Glutamatergic neuron (in vitro differentiated cells): ENCODE measurements at regions not wholly inside any gene's neighbourhood (a gene's known extent, or its start where the extent isn't known, plus 50 kb on each side); places are given as distances from the start of the nearest gene placed in this dataset.

ENCODE experiments used
- DNase-seq: peaks from one replicate; pipeline ENCODE4 v3.0.0; 2022
- H3K27ac Mint-ChIP-seq: one replicate; pipeline ENCODE4 v1.8.0; 2020; ENCODE audit warnings: mild to moderate bottlenecking, mixed read lengths, inconsistent platforms; ENCODE audit not compliant: unreplicated experiment
- H3K27me3 Mint-ChIP-seq: one replicate; pipeline ENCODE4 v1.8.0; 2020; ENCODE audit warnings: mild to moderate bottlenecking, moderate library complexity, mixed read lengths, inconsistent platforms; ENCODE audit not compliant: unreplicated experiment
- H3K36me3 Mint-ChIP-seq: one replicate; pipeline ENCODE4 v1.8.0; 2020; ENCODE audit warnings: mild to moderate bottlenecking, mixed read lengths, inconsistent platforms; ENCODE audit not compliant: unreplicated experiment
- H3K4me1 Mint-ChIP-seq: one replicate; pipeline ENCODE4 v1.8.0; 2020; ENCODE audit warnings: mild to moderate bottlenecking, low read depth, mixed read lengths, inconsistent platforms; ENCODE audit not compliant: unreplicated experiment
- H3K4me3 Mint-ChIP-seq: one replicate; pipeline ENCODE4 v1.8.0; 2020; ENCODE audit warnings: mild to moderate bottlenecking, mixed read lengths, inconsistent platforms; ENCODE audit not compliant: unreplicated experiment
- H3K9me3 Mint-ChIP-seq: one replicate; pipeline ENCODE4 v1.8.0; 2020; ENCODE audit warnings: mild to moderate bottlenecking, moderate library complexity, mixed read lengths, inconsistent platforms; ENCODE audit not compliant: unreplicated experiment
- TF ChIP-seq, protein P1 (sequence below): fragments of 200-600 bp; sonication (generic); IDR thresholded peaks from one replicate; pipeline ENCODE4 v1.5.0; 2021; ENCODE audit not compliant: partially characterized antibody, unreplicated experiment

DNA sequence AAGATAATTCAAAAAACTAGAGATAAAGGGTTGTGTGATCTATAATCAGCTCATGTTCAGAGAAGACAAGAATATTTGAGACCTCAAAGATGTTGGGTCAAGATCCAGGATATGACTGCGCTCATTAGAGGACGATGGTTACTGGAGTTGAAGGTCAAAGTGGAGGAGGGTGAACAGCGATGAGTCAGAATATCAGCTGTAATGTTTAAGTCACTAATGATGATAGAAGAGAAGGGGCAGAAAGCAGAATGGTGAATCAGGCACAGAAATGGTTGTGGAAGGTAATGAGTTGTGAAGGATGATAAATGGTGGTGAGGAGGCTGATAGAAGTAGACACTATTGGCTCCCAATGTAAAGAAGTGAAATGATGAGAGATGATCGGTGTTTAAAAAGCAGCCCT lies 540.3 kb downstream of the INHBA start:
- Mint-ChIP-seq H3K9me3 (no peaks in the 10 kb centered on the region), H3K4me3 (no peak overlapping the region), H3K27ac (no peak overlapping the region), H3K36me3 (peaks cover 5% of the 10 kb centered on the region), H3K4me1 (no peaks in the 10 kb centered on the region), H3K27me3 (no peaks in the 10 kb centered on the region)
- TF ChIP-seq, protein P1, sequence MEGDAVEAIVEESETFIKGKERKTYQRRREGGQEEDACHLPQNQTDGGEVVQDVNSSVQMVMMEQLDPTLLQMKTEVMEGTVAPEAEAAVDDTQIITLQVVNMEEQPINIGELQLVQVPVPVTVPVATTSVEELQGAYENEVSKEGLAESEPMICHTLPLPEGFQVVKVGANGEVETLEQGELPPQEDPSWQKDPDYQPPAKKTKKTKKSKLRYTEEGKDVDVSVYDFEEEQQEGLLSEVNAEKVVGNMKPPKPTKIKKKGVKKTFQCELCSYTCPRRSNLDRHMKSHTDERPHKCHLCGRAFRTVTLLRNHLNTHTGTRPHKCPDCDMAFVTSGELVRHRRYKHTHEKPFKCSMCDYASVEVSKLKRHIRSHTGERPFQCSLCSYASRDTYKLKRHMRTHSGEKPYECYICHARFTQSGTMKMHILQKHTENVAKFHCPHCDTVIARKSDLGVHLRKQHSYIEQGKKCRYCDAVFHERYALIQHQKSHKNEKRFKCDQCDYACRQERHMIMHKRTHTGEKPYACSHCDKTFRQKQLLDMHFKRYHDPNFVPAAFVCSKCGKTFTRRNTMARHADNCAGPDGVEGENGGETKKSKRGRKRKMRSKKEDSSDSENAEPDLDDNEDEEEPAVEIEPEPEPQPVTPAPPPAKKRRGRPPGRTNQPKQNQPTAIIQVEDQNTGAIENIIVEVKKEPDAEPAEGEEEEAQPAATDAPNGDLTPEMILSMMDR, result no peak
- DNase-seq, result no peak

DNA sequence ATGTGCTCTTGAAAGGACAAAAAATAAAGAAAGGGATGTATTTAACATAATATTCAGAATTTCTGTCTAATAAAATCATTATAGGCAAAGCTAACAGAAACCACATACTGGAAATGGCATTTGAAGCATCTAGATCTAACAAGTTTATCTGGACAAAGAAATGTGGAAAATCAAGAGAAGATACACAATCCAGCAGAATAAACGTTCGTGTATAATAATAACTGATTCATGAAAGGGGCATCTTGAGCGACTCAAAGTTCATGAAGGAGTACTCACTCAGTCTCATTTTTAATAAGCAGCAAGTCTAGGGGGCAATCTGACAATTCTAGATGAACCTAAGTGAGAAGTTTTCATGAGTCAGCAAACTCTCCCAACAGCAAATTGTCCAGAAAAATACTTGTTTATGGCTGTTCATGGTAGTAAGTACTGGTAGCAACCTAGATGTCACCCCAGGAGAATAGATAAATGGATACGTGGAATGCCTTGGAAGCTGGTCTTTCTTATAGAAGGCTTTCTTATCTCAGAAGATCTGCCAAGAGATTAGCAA lies 541.8 kb downstream of the INHBA start:
- Mint-ChIP-seq H3K9me3 (no peaks in the 10 kb centered on the region), H3K36me3 (peaks cover 5% of the 10 kb centered on the region), H3K4me1 (no peaks in the 10 kb centered on the region), H3K27me3 (no peaks in the 10 kb centered on the region), H3K27ac (no peak overlapping the region), H3K4me3 (no peak overlapping the region)
- TF ChIP-seq, protein P1, result no peak
- DNase-seq, result no peak

DNA sequence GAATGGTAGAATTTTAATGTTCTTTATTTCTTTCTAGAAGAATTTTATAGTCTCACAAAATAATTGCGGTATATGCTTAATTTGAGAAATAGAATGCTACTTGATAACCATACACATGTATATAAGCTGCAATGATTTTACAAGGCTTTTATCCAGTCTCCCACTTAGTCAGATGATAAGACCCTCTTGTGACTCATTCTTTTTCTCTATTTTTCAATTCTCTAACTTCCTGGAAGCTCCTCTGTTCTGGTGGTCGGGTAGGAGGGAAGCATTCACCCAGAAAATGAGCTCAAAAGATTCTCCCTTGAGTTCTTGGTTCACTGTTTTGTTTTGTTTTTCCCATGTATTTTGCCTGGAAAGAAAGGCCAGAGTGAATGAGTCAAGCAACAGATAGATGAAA lies 546.6 kb downstream of the INHBA start:
- TF ChIP-seq, protein P1, result no peak
- Mint-ChIP-seq H3K27me3 (no peaks in the 10 kb centered on the region), H3K27ac (no peak overlapping the region), H3K9me3 (no peaks in the 10 kb centered on the region), H3K4me1 (no peaks in the 10 kb centered on the region), H3K36me3 (peaks cover 5% of the 10 kb centered on the region), H3K4me3 (no peak overlapping the region)
- DNase-seq, result no peak

DNA sequence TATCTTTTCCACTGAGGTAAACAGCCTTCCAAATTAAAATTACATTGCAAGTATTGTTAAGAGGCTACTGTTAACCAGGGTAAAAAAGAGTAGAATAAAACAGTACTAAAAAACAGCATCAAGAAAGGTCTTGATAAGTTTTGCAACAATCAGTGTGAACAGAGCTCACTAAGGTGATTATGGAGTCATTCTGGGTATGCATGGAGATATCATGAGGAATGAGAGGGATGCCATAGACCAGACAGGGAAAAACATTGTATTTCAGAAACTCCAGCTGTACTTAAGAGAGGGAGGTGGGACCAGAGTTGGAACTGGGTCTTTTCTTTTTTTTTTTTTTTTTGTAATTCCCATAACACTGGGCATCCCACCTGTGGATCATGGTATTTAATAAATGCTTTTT lies 549.6 kb downstream of the INHBA start:
- H3K9me3 Mint-ChIP-seq, result no peaks in the 10 kb centered on the region
- TF ChIP-seq, protein P1, result no peak
- no peaks in the 10 kb centered on the region for H3K36me3 Mint-ChIP-seq
- no peak for DNase-seq
- no peaks in the 10 kb centered on the region for H3K27me3 Mint-ChIP-seq
- no peak overlapping the region for H3K4me3 Mint-ChIP-seq
- no peak overlapping the region for H3K27ac Mint-ChIP-seq
- no peaks in the 10 kb centered on the region for H3K4me1 Mint-ChIP-seq

DNA sequence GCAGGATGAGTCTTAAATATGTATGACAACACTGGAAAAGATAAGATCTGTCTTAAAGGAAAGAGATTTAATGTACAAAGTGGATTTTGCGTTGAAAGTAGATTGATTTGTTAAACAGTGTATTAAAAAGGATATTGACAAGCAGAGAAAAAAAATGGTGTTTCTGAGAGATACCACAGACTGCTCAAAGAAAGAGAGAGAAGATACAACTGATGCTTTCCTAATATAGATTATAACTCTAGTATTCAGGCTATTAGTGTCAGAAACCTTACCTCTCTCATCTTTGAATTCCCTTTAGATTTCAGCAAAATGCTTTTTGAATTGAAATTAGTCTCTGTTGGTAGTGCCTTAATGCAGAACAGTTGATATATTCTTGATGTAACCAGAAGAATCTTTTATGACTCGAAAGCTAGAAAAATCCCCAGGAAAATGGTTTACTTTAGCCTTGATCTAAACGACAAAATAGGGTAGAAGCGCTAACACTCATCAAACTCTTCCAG lies 550.7 kb downstream of the INHBA start:
- TF ChIP-seq, protein P1, result no peak
- Mint-ChIP-seq H3K36me3 (no peaks in the 10 kb centered on the region), H3K4me1 (no peaks in the 10 kb centered on the region), H3K9me3 (no peaks in the 10 kb centered on the region), H3K27me3 (no peaks in the 10 kb centered on the region), H3K4me3 (no peak overlapping the region), H3K27ac (no peak overlapping the region)
- DNase-seq, result no peak
